Neural progenitor cell (in vitro differentiated cells): ENCODE measurements at regions not wholly inside any gene's neighbourhood (a gene's known extent, or its start where the extent isn't known, plus 50 kb on each side); places are given as distances from the start of the nearest gene placed in this dataset.

Experiments used
- DNase-seq: peaks from one replicate; pipeline ENCODE4 v3.0.0-alpha.2; 2016; ENCODE audit warnings: low spot score
- H2AFZ ChIP-seq: fragments of 200-600 bp; sonication (generic); replicated peaks from 2 replicates; pipeline ENCODE4 v1.6.1; 2016; ENCODE audit warnings: antibody characterized with exemption
- H3F3A ChIP-seq: fragments of 200-600 bp; sonication (generic); 2 replicates; pipeline ENCODE4 v1.6.1; 2016; ENCODE audit warnings: antibody characterized with exemption, low read depth
- H3K27ac ChIP-seq: fragments of 200-600 bp; sonication (generic); 2 replicates; pipeline ENCODE4 v1.5.1; 2016; ENCODE audit warnings: mild to moderate bottlenecking
- H3K27me3 ChIP-seq: fragments of 200-600 bp; sonication (generic); 2 replicates; pipeline ENCODE4 v1.6.1; 2016; ENCODE audit warnings: mild to moderate bottlenecking, moderate library complexity
- H3K36me3 ChIP-seq: fragments of 200-600 bp; sonication (generic); 2 replicates; pipeline ENCODE4 v1.5.1; 2016
- H3K4me1 ChIP-seq: fragments of 200-600 bp; sonication (generic); 2 replicates; pipeline ENCODE4 v1.6.1; 2016; ENCODE audit warnings: mixed run types
- H3K4me2 ChIP-seq: fragments of 200-600 bp; sonication (generic); 2 replicates; pipeline ENCODE4 v1.6.1; 2016
- H3K4me3 ChIP-seq: fragments of 200-600 bp; sonication (generic); 2 replicates; pipeline ENCODE4 v1.5.1; 2016
- H3K79me2 ChIP-seq: fragments of 200-600 bp; sonication (generic); 2 replicates; pipeline ENCODE4 v1.6.1; 2016; ENCODE audit warnings: low read depth
- H3K9ac ChIP-seq: fragments of 200-600 bp; sonication (generic); 2 replicates; pipeline ENCODE4 v1.6.1; 2016
- H3K9me3 ChIP-seq: fragments of 200-600 bp; sonication (generic); 2 replicates; pipeline ENCODE4 v1.5.1; 2016; ENCODE audit warnings: low read depth
- H4K20me1 ChIP-seq: fragments of 200-600 bp; sonication (generic); 2 replicates; pipeline ENCODE4 v1.6.1; 2016; ENCODE audit warnings: low read depth
- H3K27ac Mint-ChIP-seq: 3 replicates; pipeline ENCODE4 v1.8.0; 2021; ENCODE audit warnings: mixed read lengths
- H3K27me3 Mint-ChIP-seq: 2 replicates; pipeline ENCODE4 v1.8.0; 2022; ENCODE audit warnings: low read depth, mild to moderate bottlenecking, inconsistent platforms, moderate library complexity, mixed read lengths; ENCODE audit not compliant: insufficient read depth
- H3K36me3 Mint-ChIP-seq: 3 replicates; pipeline ENCODE4 v1.8.0; 2021; ENCODE audit warnings: mixed read lengths
- H3K4me1 Mint-ChIP-seq: 3 replicates; pipeline ENCODE4 v1.8.0; 2021; ENCODE audit warnings: mixed read lengths
- H3K4me3 Mint-ChIP-seq: 3 replicates; pipeline ENCODE4 v1.8.0; 2021; ENCODE audit warnings: mild to moderate bottlenecking, moderate library complexity, mixed read lengths
- H3K9me3 Mint-ChIP-seq: 3 replicates; pipeline ENCODE4 v1.8.0; 2020; ENCODE audit warnings: mixed read lengths
- CTCF ChIP-seq: fragments of 200-600 bp; sonication (generic); IDR thresholded peaks from 2 replicates; pipeline ENCODE4 v1.5.1; 2017; ENCODE audit warnings: antibody characterized with exemption, mild to moderate bottlenecking
- EZH2 ChIP-seq: fragments of 200-600 bp; sonication (generic); IDR thresholded peaks from 2 replicates; pipeline ENCODE4 v1.6.1; 2017; ENCODE audit warnings: antibody characterized with exemption, mild to moderate bottlenecking, moderate library complexity
- EZH2phosphoT487 ChIP-seq: fragments of 200-600 bp; sonication (generic); IDR thresholded peaks from 2 replicates; pipeline ENCODE4 v1.6.1; 2017; ENCODE audit warnings: antibody characterized with exemption

GRCh38 chr20:33919653-33920052 lies 74.1 kb upstream of the RALY start:
- peaks cover 13% of the 10 kb centered on the region for H3K4me1 Mint-ChIP-seq
- no peaks in the 10 kb centered on the region for H3K27me3 ChIP-seq

GRCh38 chr20:33922224-33922623 lies 71.5 kb upstream of the RALY start:
- H3K4me3 ChIP-seq, result no peak overlapping the region
- TF ChIP-seq EZH2phosphoT487 (no peak), CTCF (no peak), EZH2 (no peak)
- H3K36me3 ChIP-seq, result no peaks in the 10 kb centered on the region
- DNase-seq, result no peak
- no peak overlapping the region for H3K4me2 ChIP-seq
- H3K9ac ChIP-seq, result no peak overlapping the region
- no peaks in the 10 kb centered on the region for H3K27me3 ChIP-seq
- no peaks in the 10 kb centered on the region for H3K4me1 ChIP-seq
- H4K20me1 ChIP-seq, result no peaks in the 10 kb centered on the region
- Mint-ChIP-seq H3K4me1 (no peaks in the 10 kb centered on the region), H3K36me3 (no peaks in the 10 kb centered on the region), H3K4me3 (no peak overlapping the region), H3K9me3 (no peaks in the 10 kb centered on the region), H3K27ac (no peak overlapping the region), H3K27me3 (peaks cover 4% of the 10 kb centered on the region)
- no peak overlapping the region for H3K27ac ChIP-seq
- no peaks in the 10 kb centered on the region for H3K79me2 ChIP-seq
- no peaks in the 10 kb centered on the region for H3F3A ChIP-seq
- H2AFZ ChIP-seq, result no peak overlapping the region
- no peaks in the 10 kb centered on the region for H3K9me3 ChIP-seq

More at GRCh38 chr20:33919653-33920052, 74.1 kb upstream of the RALY start:
- TF ChIP-seq EZH2phosphoT487 (no peak), EZH2 (no peak), CTCF (no peak)
- no peak for DNase-seq
- Mint-ChIP-seq H3K27ac (no peak overlapping the region), H3K4me3 (no peak overlapping the region), H3K36me3 (no peaks in the 10 kb centered on the region), H3K9me3 (no peaks in the 10 kb centered on the region), H3K27me3 (peaks cover 10% of the 10 kb centered on the region)
- Histone ChIP-seq H3K4me3 (no peak overlapping the region), H3K27ac (no peak overlapping the region), H3K9ac (no peak overlapping the region), H3K4me1 (no peaks in the 10 kb centered on the region), H2AFZ (no peak overlapping the region), H4K20me1 (no peaks in the 10 kb centered on the region), H3K36me3 (no peaks in the 10 kb centered on the region), H3K79me2 (no peaks in the 10 kb centered on the region), H3K9me3 (no peaks in the 10 kb centered on the region), H3F3A (no peaks in the 10 kb centered on the region), H3K4me2 (no peak overlapping the region)

- no peak overlapping the region for H3K27ac ChIP-seq
- H3K4me2 ChIP-seq, result no peak overlapping the region
- no peaks in the 10 kb centered on the region for H3K36me3 ChIP-seq
- H3F3A ChIP-seq, result no peaks in the 10 kb centered on the region
- DNase-seq, result no peak
- H3K9ac ChIP-seq, result no peak overlapping the region
- H3K36me3 Mint-ChIP-seq, result no peaks in the 10 kb centered on the region
- no peak overlapping the region for H3K4me3 ChIP-seq
- no peaks in the 10 kb centered on the region for H3K4me1 ChIP-seq
- H3K79me2 ChIP-seq, result no peaks in the 10 kb centered on the region
- H2AFZ ChIP-seq, result no peak overlapping the region
- H3K27me3 Mint-ChIP-seq, result peaks cover 4% of the 10 kb centered on the region
- H3K27ac Mint-ChIP-seq, result no peak overlapping the region
- H4K20me1 ChIP-seq, result no peaks in the 10 kb centered on the region
- no peaks in the 10 kb centered on the region for H3K27me3 ChIP-seq
- no peak overlapping the region for H3K4me3 Mint-ChIP-seq
- H3K9me3 ChIP-seq, result no peaks in the 10 kb centered on the region
- TF ChIP-seq EZH2 (no peak), CTCF (no peak), EZH2phosphoT487 (no peak)
- no peaks in the 10 kb centered on the region for H3K4me1 Mint-ChIP-seq
- H3K9me3 Mint-ChIP-seq, result no peaks in the 10 kb centered on the region
Observed at GRCh38 chr20:33923740-33924139, 70.0 kb upstream of the RALY start.

- Histone ChIP-seq H3K79me2 (no peaks in the 10 kb centered on the region), H3K9me3 (no peaks in the 10 kb centered on the region), H3K4me2 (no peak overlapping the region), H3K9ac (no peak overlapping the region), H3K4me1 (no peaks in the 10 kb centered on the region), H3K36me3 (no peaks in the 10 kb centered on the region), H3K27ac (no peak overlapping the region), H4K20me1 (no peaks in the 10 kb centered on the region), H3F3A (no peaks in the 10 kb centered on the region), H2AFZ (no peak overlapping the region), H3K4me3 (no peak overlapping the region), H3K27me3 (no peaks in the 10 kb centered on the region)
- TF ChIP-seq EZH2, result no peak
- no peak overlapping the region for H3K4me3 Mint-ChIP-seq
- no peaks in the 10 kb centered on the region for H3K4me1 Mint-ChIP-seq
- peaks cover 4% of the 10 kb centered on the region for H3K27me3 Mint-ChIP-seq
- H3K27ac Mint-ChIP-seq, result no peak overlapping the region
- no peaks in the 10 kb centered on the region for H3K36me3 Mint-ChIP-seq
- no peak for DNase-seq
- H3K9me3 Mint-ChIP-seq, result no peaks in the 10 kb centered on the region
Observed at GRCh38 chr20:33925867-33926266, 67.8 kb upstream of the RALY start.
